GM12891 (cell line): ENCODE measurements at regions not wholly inside any gene's neighbourhood (a gene's known extent, or its start where the extent isn't known, plus 50 kb on each side); places are given as distances from the start of the nearest gene placed in this dataset.
"Not testable (repeated sequence)": the region's sequence is repeated elsewhere in the genome, so short reads cannot be mapped to it uniquely, and the experiment has no call there.

Experiments used
- PAX5 ChIP-seq: IDR thresholded peaks from 2 replicates; pipeline ENCODE4 v1.6.1; 2011; ENCODE audit warnings: low read length, moderate library complexity, mild to moderate bottlenecking; ENCODE audit not compliant: insufficient read depth, severe bottlenecking
- POLR2A ChIP-seq: IDR thresholded peaks from 2 replicates; pipeline ENCODE4 v1.6.1; 2011; ENCODE audit warnings: low read depth, low read length, control low read depth
- POLR2AphosphoS5 ChIP-seq: IDR thresholded peaks from 2 replicates; pipeline ENCODE4 v1.6.1; 2011; ENCODE audit warnings: low read depth, low read length, control low read depth

GRCh38 chr10:3314445-3315085, 142.0 kb upstream of the PITRM1 start:
- TF ChIP-seq POLR2AphosphoS5, PAX5, POLR2A: not testable (repeated sequence)
